ENCODE measurements at regions not wholly inside any gene's neighbourhood (a gene's known extent, or its start where the extent isn't known, plus 50 kb on each side); places are given as distances from the start of the nearest gene placed in this dataset.

DNA sequence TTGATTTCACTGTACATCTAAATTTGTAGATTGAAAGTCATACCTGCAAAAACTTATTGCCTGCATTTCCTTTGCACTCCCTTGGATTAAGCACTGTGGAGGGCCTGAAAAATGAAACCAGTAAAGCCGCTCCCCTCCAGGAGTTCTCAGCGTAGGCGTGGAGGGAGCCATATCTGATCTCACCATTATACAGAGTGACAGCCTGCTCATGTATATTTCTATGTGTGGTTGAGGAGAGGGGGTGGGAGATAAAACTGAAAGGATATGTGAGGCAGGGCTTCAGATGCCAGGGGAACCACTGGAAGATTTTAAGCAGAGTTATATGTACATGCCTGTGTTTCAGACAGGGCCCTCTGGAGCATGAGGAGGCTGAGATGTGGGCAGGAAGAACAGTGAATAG is 303.0 kb downstream of the MSX2 start:
- BruUV-seq (replicated peaks) = no TSS peak
- POLR2A ChIA-PET (ENCODE audit: low non-redundant PET) = no interaction called here
- Histone ChIP-seq H3K4me1 (ENCODE audit: insufficient read depth, low read length, poor library complexity, severe bottlenecking) (no peaks in the 10 kb centered on the region), H3K27me3 (replicated peaks; ENCODE audit: insufficient read depth, low read depth, low read length, poor library complexity) (no peaks in the 10 kb centered on the region), H3K27ac (ENCODE audit: low read depth, low read length, poor library complexity, severe bottlenecking) (no peak overlapping the region), H3K9me3 (ENCODE audit: low read depth, low read length, poor library complexity, severe bottlenecking) (no peaks in the 10 kb centered on the region), H3K36me3 (ENCODE audit: insufficient read depth, low read length, poor library complexity, severe bottlenecking) (no peaks in the 10 kb centered on the region), H3K4me3 (ENCODE audit: low read depth, low read length, poor library complexity, severe bottlenecking) (no peak overlapping the region)
- TF ChIP-seq EZH2 (IDR thresholded peaks at IDR 0.05; ENCODE audit: borderline replicate concordance, low read depth, low read length, poor library complexity, severe bottlenecking) = no peak
- TF ChIP-seq, protein P1, sequence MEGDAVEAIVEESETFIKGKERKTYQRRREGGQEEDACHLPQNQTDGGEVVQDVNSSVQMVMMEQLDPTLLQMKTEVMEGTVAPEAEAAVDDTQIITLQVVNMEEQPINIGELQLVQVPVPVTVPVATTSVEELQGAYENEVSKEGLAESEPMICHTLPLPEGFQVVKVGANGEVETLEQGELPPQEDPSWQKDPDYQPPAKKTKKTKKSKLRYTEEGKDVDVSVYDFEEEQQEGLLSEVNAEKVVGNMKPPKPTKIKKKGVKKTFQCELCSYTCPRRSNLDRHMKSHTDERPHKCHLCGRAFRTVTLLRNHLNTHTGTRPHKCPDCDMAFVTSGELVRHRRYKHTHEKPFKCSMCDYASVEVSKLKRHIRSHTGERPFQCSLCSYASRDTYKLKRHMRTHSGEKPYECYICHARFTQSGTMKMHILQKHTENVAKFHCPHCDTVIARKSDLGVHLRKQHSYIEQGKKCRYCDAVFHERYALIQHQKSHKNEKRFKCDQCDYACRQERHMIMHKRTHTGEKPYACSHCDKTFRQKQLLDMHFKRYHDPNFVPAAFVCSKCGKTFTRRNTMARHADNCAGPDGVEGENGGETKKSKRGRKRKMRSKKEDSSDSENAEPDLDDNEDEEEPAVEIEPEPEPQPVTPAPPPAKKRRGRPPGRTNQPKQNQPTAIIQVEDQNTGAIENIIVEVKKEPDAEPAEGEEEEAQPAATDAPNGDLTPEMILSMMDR (conservative IDR thresholded peaks at IDR 0.05; ENCODE audit: low read depth, low read length) = no peak
- DNase-seq (ENCODE audit: low spot score) = no peak
- CTCF ChIA-PET = no interaction called here
- intact Hi-C loops (cut with micrococcal nuclease; ENCODE audit: unreplicated experiment) = no loop called here

DNA sequence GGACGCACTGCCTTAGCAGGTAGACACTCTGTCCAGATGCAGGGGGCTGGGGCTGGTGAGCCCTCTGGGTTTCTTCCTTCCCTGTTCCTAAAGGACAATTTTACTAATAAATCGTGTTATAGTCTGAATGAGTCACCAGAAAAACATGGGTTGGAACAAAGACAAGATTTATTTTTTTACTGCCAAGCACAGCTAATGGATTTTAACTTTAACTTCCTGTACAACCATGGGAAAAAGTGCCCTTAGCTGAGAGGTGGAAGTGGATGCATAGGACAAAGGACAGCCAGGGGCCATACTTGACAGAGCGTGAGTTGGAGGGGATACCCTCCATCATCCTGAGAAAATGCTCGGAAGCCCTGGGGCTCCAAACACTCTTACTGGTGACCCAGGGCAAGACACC is 300.7 kb downstream of the MSX2 start:
- Histone ChIP-seq H3K27me3 (replicated peaks; ENCODE audit: insufficient read depth, low read depth, low read length, poor library complexity) (no peaks in the 10 kb centered on the region), H3K4me3 (ENCODE audit: low read depth, low read length, poor library complexity, severe bottlenecking) (no peak overlapping the region), H3K27ac (ENCODE audit: low read depth, low read length, poor library complexity, severe bottlenecking) (no peak overlapping the region), H3K4me1 (ENCODE audit: insufficient read depth, low read length, poor library complexity, severe bottlenecking) (no peaks in the 10 kb centered on the region), H3K9me3 (ENCODE audit: low read depth, low read length, poor library complexity, severe bottlenecking) (no peaks in the 10 kb centered on the region), H3K36me3 (ENCODE audit: insufficient read depth, low read length, poor library complexity, severe bottlenecking) (no peaks in the 10 kb centered on the region)
- no peak for DNase-seq (ENCODE audit: low spot score)
- no TSS peak for BruUV-seq (replicated peaks)
- ChIA-PET CTCF (no interaction called here), POLR2A (ENCODE audit: low non-redundant PET) (no interaction called here)
- TF ChIP-seq, protein P1 (conservative IDR thresholded peaks at IDR 0.05; ENCODE audit: low read depth, low read length) = no peak
- TF ChIP-seq EZH2 (IDR thresholded peaks at IDR 0.05; ENCODE audit: borderline replicate concordance, low read depth, low read length, poor library complexity, severe bottlenecking) = no peak
- intact Hi-C loops (cut with micrococcal nuclease; ENCODE audit: unreplicated experiment) = no loop called here

DNA sequence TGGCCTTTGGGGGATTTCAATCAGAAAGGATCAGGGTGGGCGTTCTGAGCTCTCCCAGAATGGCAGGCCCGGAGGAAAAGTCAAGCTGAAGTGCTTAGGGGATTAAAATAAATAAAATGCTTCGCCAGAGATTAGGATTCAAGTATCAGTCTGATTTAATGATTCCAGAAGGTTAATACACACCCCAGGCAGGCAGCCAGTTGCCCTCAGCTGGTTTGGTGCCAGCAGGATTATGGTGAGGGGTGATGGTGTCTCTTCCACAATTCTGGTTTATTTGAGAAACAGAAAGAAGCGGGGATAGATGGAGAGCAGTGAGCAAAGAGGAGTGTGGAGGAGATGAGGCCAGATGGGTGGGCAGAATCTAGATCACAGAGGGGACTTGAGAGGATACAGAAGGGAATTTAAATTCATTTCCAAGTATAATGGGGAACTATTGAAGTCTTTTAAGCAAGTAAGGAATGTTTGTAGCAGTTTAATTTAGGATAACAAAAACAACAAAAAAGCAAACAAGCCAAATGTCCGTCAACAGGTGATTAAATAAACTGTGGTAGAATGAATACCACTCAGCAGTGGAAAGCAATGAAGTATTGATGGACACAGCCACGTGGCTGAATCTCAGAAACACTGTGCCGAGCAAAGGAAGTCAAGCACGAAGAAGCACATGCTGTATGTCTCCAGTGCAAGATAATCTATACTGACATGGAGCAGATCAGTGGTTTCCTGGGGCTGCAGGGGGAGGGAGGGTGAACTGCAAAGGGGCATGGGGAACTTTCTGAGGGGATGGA is 297.7 kb downstream of the MSX2 start:
- no peaks in the 10 kb centered on the region for H3K9me3 ChIP-seq (ENCODE audit: low read depth, low read length, poor library complexity, severe bottlenecking)
- intact Hi-C loops (cut with micrococcal nuclease; ENCODE audit: unreplicated experiment) = no loop called here
- TF ChIP-seq, protein P1 (conservative IDR thresholded peaks at IDR 0.05; ENCODE audit: low read depth, low read length) = no peak
- ChIA-PET POLR2A (ENCODE audit: low non-redundant PET) (no interaction called here), CTCF (no interaction called here)
- no peak overlapping the region for H3K4me3 ChIP-seq (ENCODE audit: low read depth, low read length, poor library complexity, severe bottlenecking)
- BruUV-seq (replicated peaks) = no TSS peak
- DNase-seq (ENCODE audit: low spot score) = no peak
- no peaks in the 10 kb centered on the region for H3K36me3 ChIP-seq (ENCODE audit: insufficient read depth, low read length, poor library complexity, severe bottlenecking)
- no peaks in the 10 kb centered on the region for H3K27me3 ChIP-seq (replicated peaks; ENCODE audit: insufficient read depth, low read depth, low read length, poor library complexity)
- no peaks in the 10 kb centered on the region for H3K4me1 ChIP-seq (ENCODE audit: insufficient read depth, low read length, poor library complexity, severe bottlenecking)
- H3K27ac ChIP-seq (ENCODE audit: low read depth, low read length, poor library complexity, severe bottlenecking) = no peak overlapping the region

Data from A673 (cell line).